ENCODE measurements at regions not wholly inside any gene's neighbourhood (a gene's known extent, or its start where the extent isn't known, plus 50 kb on each side); places are given as distances from the start of the nearest gene placed in this dataset.
A peak's percentile ranks its signal among the peaks of the same experiment; 100 is the strongest.

DNA sequence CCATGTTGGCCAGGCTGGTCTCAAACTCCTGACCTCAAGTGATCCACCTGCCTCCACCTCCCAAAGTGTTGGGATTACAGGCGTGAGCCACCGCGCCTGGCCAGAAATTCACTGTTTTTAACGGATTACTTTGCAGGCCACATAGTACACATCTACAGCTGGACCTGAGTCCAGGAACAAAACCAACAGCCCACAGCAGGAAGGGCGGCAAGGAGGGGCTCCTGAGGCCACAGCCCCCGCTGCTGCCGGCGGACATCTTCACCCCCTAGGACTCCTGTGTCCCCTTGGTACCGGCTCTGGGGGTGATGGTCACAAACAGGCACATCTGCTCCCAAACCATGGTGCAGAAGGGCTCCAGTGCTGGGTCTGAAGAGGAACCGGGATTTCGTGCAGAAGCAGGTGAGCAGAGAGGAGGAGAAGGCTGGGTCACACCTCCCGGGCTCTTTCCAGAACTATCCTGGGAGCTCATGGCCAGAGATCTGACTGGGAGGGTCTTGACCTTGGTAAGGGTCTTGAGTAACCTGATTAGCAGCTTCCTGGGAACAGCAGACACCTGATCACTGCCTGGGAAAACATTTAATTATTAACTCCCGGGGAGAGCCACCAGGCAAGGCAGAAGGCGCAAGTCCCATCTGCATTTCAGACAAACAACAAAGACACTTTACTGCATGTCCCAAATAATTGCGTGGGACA, 99.9 kb downstream of the SHANK2 start:
- DNase-seq (ENCODE audit: low spot score), result peak; percentile 69

GRCh38 chr11:71151561-71151960, 100.8 kb downstream of the SHANK2 start:
- no peak for DNase-seq (ENCODE audit: low spot score)

DNA sequence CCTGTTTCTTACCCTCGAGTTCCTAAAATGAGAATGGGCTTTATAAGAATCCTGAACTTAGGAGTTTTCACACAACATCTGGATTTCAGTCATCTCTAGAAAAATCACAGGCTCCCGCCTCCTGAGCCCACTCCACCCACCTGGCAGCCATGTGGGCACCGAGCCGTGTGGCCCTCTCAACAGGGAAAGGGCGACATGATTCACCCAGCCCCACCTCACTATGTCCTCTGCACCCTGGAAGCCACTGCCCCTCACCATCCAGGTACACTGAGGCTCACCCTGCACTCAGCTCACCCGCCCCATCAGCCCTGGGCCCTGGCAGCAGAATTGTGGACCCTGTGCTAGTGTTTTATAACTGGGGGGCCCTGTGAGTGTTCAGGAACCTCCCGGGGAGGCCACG, 101.5 kb downstream of the SHANK2 start:
- DNase-seq (ENCODE audit: low spot score), result no peak

- no peak for DNase-seq (ENCODE audit: low spot score)
These were observed 103.7 kb downstream of the SHANK2 start for GRCh38 chr11:71148716-71149115.

DNA sequence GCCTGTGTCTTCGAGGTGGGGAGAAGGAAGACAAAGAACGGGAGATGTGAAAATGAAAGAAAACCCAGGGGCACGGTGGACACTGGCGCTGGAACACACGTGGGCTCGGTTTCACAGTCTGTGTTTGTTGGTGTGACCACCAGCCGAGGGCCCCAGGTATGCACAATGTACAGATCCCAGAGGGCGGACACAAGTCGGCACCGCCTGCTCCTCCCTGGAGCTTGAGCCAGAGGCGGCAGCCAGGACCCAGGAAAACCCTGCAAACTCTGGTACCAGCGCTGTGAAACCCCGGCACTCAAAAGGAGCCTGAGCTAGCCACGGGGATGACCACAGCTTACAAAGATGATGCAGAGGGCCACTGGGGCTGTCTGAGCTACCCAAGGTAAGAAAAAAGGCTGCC, 105.0 kb downstream of the SHANK2 start:
- DNase-seq (ENCODE audit: low spot score), result no peak

DNA sequence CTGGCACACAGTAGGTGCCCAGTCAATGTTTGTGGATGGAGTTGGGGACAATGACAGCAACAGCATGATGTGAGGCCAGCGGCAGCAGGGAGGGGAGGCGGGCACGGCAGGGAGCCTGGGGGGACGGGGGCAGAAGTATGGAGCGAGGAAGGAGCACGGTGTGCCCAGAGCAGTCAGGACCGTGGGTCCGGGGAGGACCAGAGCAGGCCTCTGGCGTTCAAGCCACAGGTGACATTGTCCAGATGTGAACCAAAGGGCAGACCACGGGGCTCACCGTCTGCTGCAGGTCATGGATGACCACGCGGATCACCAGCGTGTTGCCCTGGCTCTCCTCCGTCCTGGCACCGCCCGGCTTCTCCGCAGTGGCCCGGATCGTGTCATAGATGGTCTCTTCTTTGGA, 105.5 kb downstream of the SHANK2 start:
- DNase-seq (ENCODE audit: low spot score), result no peak

GRCh38 chr11:71145988-71146824, 106.2 kb downstream of the SHANK2 start:
- DNase-seq (ENCODE audit: low spot score), result no peak

DNA sequence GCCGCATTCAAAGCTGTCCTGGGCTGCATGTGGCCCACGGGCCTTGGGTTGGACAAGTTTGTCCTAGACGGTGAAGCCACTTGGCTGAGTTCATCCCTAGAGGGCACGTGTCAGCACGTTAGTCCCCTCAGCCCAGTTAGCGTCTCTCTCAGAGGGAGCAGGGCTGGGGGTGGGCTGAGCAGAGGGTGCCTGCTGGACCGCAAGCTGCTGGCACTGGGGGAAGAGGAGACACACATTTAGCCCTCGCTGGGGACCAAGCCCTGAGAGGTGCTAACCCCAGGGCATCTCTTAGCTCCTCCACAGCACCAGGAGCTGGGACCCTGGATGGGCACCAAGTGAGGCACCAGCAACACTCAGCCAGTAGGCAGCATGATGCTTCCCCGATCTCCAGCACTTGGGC, 107.0 kb downstream of the SHANK2 start:
- DNase-seq (ENCODE audit: low spot score), result no peak

GRCh38 chr11:71144736-71145135, 107.6 kb downstream of the SHANK2 start:
- no peak for DNase-seq (ENCODE audit: low spot score)

DNA sequence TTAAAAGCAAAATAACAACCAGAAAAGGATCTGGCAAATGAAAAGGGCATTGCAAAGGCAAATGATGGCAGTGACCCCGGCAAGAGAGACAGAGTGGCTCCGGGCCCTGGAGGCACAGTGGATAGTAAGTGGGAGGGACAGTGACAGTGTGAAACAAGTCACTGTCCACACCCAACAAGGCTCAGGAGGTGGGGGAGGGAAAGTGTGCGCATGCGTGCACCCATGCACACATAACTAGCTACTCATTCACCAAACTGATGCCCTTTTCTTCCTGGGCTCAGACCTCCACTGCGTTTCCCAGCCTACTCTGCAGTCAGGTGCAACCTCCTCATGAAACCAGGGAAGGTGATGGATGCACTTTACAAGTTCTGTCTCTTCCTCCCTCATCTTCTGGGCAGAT, 108.4 kb downstream of the SHANK2 start:
- no peak for DNase-seq (ENCODE audit: low spot score)

GRCh38 chr11:71140206-71140919, 112.0 kb downstream of the SHANK2 start:
- no peak for DNase-seq (ENCODE audit: low spot score)

DNA sequence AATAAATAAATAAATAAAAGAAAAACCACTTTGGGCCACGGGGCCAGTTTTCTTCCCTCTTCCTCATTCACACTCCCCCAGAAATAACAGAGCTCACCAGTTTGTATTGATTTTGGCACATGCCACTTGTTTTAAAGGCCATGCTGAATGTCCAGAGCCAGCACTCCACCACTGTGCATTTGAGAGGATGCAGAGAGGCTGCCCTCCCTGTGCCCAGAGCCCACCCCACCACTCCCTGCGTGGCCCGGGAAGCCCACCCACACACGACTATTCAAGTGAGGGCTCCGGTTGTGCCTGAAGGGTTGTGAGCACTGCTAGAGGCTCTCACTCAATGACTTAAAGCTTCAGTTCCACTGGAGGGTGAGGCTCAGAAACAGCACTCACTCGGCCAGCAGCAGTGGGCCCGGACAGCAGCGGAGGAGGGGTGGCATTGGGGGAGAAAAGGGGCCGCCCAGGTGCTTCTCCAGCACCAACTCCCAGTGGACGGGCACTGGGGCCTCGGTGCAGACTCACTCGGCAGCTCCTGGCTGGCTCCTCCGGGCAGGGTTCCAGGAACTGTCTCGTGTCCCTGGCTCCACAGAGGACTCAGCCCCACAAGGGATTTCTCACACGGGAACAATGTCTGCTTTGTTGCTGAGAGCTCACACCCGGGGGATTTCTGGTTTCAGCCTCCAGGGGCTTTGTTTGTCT, 112.7 kb downstream of the SHANK2 start:
- no peak for DNase-seq (ENCODE audit: low spot score)

DNA sequence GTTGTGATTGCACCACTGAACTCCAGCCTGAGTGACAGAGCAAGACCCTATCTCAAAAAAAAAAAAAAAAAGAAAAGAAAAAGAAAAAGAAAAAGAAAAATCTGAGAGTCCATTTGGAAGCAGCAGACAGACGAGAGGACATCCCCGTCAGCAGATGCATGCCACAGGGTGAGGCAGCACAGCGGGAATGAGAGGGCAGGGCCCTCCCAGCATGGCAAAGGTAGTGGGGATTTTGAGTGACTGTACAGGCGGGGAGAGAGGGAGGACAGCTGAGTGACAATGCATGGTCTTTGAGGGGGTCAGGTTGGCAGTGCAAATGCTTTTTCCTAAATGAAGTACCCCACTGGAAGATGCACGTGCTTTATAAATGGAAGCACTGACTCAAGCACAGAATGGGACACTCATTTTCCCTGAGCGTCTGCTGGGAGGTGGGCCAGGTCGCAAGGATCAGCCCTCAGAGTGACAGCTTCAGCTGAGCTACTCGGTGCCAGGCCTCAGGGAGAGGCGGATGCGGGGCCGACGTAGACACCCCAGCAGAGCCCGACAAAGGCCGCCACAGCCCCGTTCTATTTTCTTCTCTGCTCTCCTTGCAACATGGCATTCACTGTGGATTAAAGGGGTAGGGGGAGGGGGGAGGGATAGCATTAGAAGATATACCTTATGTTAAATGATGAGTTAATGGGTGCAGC, 113.5 kb downstream of the SHANK2 start:
- no peak for DNase-seq (ENCODE audit: low spot score)

GRCh38 chr11:71137376-71137775, 115.0 kb downstream of the SHANK2 start:
- no peak for DNase-seq (ENCODE audit: low spot score)

GRCh38 chr11:71136095-71136845, 116.1 kb downstream of the SHANK2 start:
- DNase-seq (ENCODE audit: low spot score), result no peak

DNA sequence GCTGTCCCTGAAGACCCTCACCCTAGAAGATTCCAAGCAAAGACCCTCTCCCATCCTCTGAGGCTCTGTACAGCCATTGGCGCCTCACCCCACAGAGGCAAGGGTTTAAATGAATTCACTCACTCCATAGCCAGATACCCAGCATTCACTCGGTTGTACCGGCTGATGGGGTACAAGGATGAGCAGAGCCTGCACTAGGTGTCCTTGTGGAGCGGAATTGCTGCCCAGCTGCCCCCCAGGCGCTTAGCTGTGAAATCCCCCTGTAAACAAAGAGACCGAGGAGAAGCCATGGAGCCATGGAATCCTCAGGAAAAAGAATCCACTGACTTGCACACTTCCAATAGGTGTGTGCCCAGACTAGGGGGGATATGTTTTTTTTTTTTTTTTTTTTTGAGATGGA, 117.3 kb downstream of the SHANK2 start:
- DNase-seq (ENCODE audit: low spot score), result no peak

GRCh38 chr11:71133946-71134345, 118.4 kb downstream of the SHANK2 start:
- DNase-seq (ENCODE audit: low spot score), result no peak

- DNase-seq (ENCODE audit: low spot score), result no peak
These were observed 120.5 kb downstream of the SHANK2 start for GRCh38 chr11:71131861-71132260.

- no peak for DNase-seq (ENCODE audit: low spot score)
These were observed 122.3 kb downstream of the SHANK2 start for GRCh38 chr11:71130106-71130505.

GRCh38 chr11:71129624-71130023, 122.8 kb downstream of the SHANK2 start:
- DNase-seq (ENCODE audit: low spot score), result no peak

DNA sequence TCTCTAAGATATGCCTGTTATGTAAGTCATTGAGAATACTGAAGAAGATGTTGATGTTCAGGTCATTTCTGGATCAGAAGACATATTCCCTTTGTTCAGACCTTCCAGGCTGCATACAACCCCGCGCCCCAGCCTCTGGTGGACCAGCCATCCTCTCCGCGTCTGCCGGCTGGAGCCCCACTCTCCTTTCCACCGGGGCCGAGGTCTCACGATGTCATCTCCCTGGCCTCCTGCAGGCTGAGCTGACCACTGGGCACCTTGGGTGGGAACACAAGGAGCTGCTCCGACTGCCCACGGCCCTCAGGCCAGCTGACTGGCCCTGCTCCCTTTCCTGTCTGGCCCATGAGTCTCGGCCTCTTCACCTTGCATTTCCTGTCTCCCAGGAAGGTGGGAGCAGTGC, 124.6 kb downstream of the SHANK2 start:
- no peak for DNase-seq (ENCODE audit: low spot score)

Measured in HuH-7 (cell line).